Adrenal gland (tissue), 5 donors: ENCODE measurements at regions not wholly inside any gene's neighbourhood (a gene's known extent, or its start where the extent isn't known, plus 50 kb on each side); places are given as distances from the start of the nearest gene placed in this dataset.

Source experiments
- POLR2A ChIP-seq, 2 donors: fragments of 450-650 bp; IDR thresholded peaks; one replicate each; pipeline ENCODE4 v1.6.1; 2017; ENCODE audit warnings: antibody characterized with exemption in 2 of 2, mild to moderate bottlenecking in 2 of 2, moderate library complexity in 1 of 2
- TF ChIP-seq, protein P1 (sequence below), 6 experiments: fragments of 450-650 bp in 4 of 6; fragments of 200-600 bp in 2 of 6; sonication (generic) in 1 of 6; IDR thresholded peaks; 1 replicate in 5 of 6; 2 replicates in 1 of 6; pipeline versions ENCODE4 v1.5.1 to v1.8.0; 2016 to 2021; ENCODE audit warnings: antibody characterized with exemption in 6 of 6, mild to moderate bottlenecking in 2 of 6, moderate library complexity in 1 of 6
- donor health status: DM: no; HTN: no; CAD: no.

DNA sequence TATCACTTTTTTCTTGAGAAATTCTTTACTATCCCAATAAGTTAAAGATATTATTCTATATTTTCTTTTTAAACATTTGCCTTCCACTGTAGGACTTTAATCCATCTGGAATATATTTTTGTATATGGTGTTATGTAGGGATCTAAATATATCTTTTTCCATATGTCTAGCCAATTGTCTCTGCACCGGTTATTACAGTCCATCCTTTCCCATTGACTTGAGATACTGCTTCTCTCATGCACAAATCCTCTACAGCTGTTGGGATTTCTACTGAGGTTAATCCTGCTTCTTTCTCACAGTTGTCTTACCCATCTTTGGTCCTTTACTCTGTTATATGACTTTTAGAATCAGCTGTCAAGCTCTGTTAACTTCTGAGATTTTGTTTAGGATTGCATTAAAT lies 483.8 kb upstream of the CDH4 start:
- TF ChIP-seq, protein P1, sequence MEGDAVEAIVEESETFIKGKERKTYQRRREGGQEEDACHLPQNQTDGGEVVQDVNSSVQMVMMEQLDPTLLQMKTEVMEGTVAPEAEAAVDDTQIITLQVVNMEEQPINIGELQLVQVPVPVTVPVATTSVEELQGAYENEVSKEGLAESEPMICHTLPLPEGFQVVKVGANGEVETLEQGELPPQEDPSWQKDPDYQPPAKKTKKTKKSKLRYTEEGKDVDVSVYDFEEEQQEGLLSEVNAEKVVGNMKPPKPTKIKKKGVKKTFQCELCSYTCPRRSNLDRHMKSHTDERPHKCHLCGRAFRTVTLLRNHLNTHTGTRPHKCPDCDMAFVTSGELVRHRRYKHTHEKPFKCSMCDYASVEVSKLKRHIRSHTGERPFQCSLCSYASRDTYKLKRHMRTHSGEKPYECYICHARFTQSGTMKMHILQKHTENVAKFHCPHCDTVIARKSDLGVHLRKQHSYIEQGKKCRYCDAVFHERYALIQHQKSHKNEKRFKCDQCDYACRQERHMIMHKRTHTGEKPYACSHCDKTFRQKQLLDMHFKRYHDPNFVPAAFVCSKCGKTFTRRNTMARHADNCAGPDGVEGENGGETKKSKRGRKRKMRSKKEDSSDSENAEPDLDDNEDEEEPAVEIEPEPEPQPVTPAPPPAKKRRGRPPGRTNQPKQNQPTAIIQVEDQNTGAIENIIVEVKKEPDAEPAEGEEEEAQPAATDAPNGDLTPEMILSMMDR (IDR thresholded peaks at IDR 0.05), result no peak
- TF ChIP-seq POLR2A (IDR thresholded peaks at IDR 0.05), result no peak
